Neural cell (in vitro differentiated cells): ENCODE measurements at regions not wholly inside any gene's neighbourhood (a gene's known extent, or its start where the extent isn't known, plus 50 kb on each side); places are given as distances from the start of the nearest gene placed in this dataset.

Source experiments
- CTCF ChIP-seq: fragments of 450-650 bp; IDR thresholded peaks from 2 replicates; pipeline ENCODE4 v1.5.1; 2014; ENCODE audit warnings: antibody characterized with exemption, mild to moderate bottlenecking, moderate library complexity; ENCODE audit not compliant: poor library complexity, severe bottlenecking
- EP300 ChIP-seq: fragments of 450-650 bp; conservative IDR thresholded peaks from 2 replicates; pipeline ENCODE4 v1.6.1; 2014; ENCODE audit warnings: antibody characterized with exemption, mild to moderate bottlenecking, moderate library complexity; ENCODE audit not compliant: poor library complexity, severe bottlenecking
- EZH2 ChIP-seq: fragments of 200-600, 300-800 bp; shearing (Covaris generic), sonication (generic); IDR thresholded peaks from 2 replicates; pipeline ENCODE4 v1.6.1; 2014; ENCODE audit warnings: antibody characterized with exemption, low read length, borderline replicate concordance, mild to moderate bottlenecking; ENCODE audit not compliant: insufficient read depth, poor library complexity, severe bottlenecking
- MXI1 ChIP-seq: fragments of 450-650 bp; conservative IDR thresholded peaks from 2 replicates; pipeline ENCODE4 v1.6.1; 2014; ENCODE audit warnings: antibody characterized with exemption, mild to moderate bottlenecking; ENCODE audit not compliant: poor library complexity, severe bottlenecking
- POLR2AphosphoS5 ChIP-seq: IDR thresholded peaks from 2 replicates; pipeline ENCODE4 v1.6.1; 2012
- RAD21 ChIP-seq: fragments of 450-650 bp; conservative IDR thresholded peaks from 2 replicates; pipeline ENCODE4 v1.6.1; 2014; ENCODE audit warnings: antibody characterized with exemption, mild to moderate bottlenecking, moderate library complexity
- SMC3 ChIP-seq: fragments of 450-650 bp; conservative IDR thresholded peaks from 2 replicates; pipeline ENCODE4 v1.6.1; 2014; ENCODE audit warnings: antibody characterized with exemption, mild to moderate bottlenecking, moderate library complexity; ENCODE audit not compliant: poor library complexity
- TAF1 ChIP-seq: IDR thresholded peaks from 2 replicates; pipeline ENCODE4 v1.6.1; 2012; ENCODE audit warnings: low read depth
- TF ChIP-seq, protein P1 (sequence below): IDR thresholded peaks from 2 replicates; pipeline ENCODE4 v1.6.1; 2012; ENCODE audit warnings: borderline replicate concordance

DNA sequence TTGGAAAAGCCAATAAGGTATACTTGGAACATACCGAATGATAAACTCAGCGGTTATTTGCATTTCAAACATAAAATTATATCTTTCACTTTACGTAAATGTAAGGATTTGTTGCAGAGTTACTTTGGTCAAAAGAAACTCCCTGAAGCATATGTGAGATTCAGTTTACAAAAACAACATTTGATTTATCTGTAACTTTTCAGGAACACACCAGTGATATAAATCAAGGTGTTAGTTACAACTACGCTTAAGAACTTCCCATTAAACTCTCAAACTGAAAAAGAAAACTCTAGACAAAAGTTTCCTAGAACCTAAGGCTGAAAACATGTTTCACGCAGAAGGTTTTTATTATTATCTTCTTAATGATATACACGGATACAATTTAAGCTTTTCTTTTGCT is 110.6 kb upstream of the MEIS1 start:
- TF ChIP-seq SMC3 (no peak), CTCF (no peak), MXI1 (no peak), EP300 (no peak), TAF1 (no peak), EZH2 (no peak), POLR2AphosphoS5 (no peak), RAD21 (no peak)
- TF ChIP-seq, protein P1, sequence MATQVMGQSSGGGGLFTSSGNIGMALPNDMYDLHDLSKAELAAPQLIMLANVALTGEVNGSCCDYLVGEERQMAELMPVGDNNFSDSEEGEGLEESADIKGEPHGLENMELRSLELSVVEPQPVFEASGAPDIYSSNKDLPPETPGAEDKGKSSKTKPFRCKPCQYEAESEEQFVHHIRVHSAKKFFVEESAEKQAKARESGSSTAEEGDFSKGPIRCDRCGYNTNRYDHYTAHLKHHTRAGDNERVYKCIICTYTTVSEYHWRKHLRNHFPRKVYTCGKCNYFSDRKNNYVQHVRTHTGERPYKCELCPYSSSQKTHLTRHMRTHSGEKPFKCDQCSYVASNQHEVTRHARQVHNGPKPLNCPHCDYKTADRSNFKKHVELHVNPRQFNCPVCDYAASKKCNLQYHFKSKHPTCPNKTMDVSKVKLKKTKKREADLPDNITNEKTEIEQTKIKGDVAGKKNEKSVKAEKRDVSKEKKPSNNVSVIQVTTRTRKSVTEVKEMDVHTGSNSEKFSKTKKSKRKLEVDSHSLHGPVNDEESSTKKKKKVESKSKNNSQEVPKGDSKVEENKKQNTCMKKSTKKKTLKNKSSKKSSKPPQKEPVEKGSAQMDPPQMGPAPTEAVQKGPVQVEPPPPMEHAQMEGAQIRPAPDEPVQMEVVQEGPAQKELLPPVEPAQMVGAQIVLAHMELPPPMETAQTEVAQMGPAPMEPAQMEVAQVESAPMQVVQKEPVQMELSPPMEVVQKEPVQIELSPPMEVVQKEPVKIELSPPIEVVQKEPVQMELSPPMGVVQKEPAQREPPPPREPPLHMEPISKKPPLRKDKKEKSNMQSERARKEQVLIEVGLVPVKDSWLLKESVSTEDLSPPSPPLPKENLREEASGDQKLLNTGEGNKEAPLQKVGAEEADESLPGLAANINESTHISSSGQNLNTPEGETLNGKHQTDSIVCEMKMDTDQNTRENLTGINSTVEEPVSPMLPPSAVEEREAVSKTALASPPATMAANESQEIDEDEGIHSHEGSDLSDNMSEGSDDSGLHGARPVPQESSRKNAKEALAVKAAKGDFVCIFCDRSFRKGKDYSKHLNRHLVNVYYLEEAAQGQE: no peak
